B cell (primary cell): ENCODE measurements at regions not wholly inside any gene's neighbourhood (a gene's known extent, or its start where the extent isn't known, plus 50 kb on each side); places are given as distances from the start of the nearest gene placed in this dataset.

Source experiments
- EZH2 ChIP-seq: IDR thresholded peaks from 2 replicates; pipeline ENCODE4 v1.6.1; 2012; ENCODE audit warnings: borderline replicate concordance, low read depth, mild to moderate bottlenecking, moderate library complexity, low read length; ENCODE audit not compliant: insufficient read depth, poor library complexity, severe bottlenecking
- TF ChIP-seq, protein P1 (sequence below): fragments of 200-600 bp; IDR thresholded peaks from one replicate; pipeline ENCODE4 v1.8.0; 2022; ENCODE audit warnings: antibody characterized with exemption, mild to moderate bottlenecking

DNA sequence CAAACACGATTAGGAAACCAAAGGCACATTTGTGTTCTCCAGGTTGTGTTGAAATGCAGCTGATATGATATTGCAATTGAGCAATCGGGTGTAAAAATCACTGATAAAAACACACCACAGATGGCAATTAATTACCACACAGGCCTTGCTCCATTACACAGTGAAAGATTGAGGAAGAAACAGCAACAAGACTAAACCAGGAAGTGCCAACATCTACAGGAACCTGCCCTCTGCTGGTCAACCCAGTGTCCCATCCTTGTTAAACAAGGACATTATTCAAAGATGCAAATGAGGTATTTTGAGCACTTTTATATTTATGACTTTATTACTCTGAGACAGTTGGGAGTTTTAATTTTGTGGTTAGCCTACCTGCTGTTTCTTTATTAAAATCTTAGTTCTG is 765.6 kb upstream of the GHITM start:
- TF ChIP-seq, protein P1, sequence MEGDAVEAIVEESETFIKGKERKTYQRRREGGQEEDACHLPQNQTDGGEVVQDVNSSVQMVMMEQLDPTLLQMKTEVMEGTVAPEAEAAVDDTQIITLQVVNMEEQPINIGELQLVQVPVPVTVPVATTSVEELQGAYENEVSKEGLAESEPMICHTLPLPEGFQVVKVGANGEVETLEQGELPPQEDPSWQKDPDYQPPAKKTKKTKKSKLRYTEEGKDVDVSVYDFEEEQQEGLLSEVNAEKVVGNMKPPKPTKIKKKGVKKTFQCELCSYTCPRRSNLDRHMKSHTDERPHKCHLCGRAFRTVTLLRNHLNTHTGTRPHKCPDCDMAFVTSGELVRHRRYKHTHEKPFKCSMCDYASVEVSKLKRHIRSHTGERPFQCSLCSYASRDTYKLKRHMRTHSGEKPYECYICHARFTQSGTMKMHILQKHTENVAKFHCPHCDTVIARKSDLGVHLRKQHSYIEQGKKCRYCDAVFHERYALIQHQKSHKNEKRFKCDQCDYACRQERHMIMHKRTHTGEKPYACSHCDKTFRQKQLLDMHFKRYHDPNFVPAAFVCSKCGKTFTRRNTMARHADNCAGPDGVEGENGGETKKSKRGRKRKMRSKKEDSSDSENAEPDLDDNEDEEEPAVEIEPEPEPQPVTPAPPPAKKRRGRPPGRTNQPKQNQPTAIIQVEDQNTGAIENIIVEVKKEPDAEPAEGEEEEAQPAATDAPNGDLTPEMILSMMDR, result no peak
- TF ChIP-seq EZH2, result no peak
